ENCODE measurements at regions not wholly inside any gene's neighbourhood (a gene's known extent, or its start where the extent isn't known, plus 50 kb on each side); places are given as distances from the start of the nearest gene placed in this dataset.

GRCh38 chr1:208951908-208952307, 631.6 kb upstream of the CAMK1G start:
- H3K27ac ChIP-seq (ENCODE audit: low read depth, low read length): no peak overlapping the region
- H3K4me2 ChIP-seq (ENCODE audit: low read depth, low read length, poor library complexity, severe bottlenecking): no peak overlapping the region
- H3K4me3 ChIP-seq (ENCODE audit: insufficient read depth, low read length, poor library complexity, severe bottlenecking): no peak overlapping the region
- H3K9ac ChIP-seq (ENCODE audit: low read length): no peak overlapping the region
- no peaks in the 10 kb centered on the region for H3K36me3 ChIP-seq (ENCODE audit: low read length)
- no peaks in the 10 kb centered on the region for H3K27me3 ChIP-seq (ENCODE audit: low read length)
- no peaks in the 10 kb centered on the region for H4K20me1 ChIP-seq (ENCODE audit: low read depth, low read length)
- H3F3A ChIP-seq (ENCODE audit: insufficient read depth): no peaks in the 10 kb centered on the region
- H3K9me3 ChIP-seq (ENCODE audit: insufficient read depth, low read length): no peaks in the 10 kb centered on the region
- no peaks in the 10 kb centered on the region for H3K79me2 ChIP-seq (ENCODE audit: insufficient read depth, low read length)
- H2AFZ ChIP-seq (ENCODE audit: low read depth, low read length, severe bottlenecking): no peak overlapping the region
- TF ChIP-seq, protein P1, sequence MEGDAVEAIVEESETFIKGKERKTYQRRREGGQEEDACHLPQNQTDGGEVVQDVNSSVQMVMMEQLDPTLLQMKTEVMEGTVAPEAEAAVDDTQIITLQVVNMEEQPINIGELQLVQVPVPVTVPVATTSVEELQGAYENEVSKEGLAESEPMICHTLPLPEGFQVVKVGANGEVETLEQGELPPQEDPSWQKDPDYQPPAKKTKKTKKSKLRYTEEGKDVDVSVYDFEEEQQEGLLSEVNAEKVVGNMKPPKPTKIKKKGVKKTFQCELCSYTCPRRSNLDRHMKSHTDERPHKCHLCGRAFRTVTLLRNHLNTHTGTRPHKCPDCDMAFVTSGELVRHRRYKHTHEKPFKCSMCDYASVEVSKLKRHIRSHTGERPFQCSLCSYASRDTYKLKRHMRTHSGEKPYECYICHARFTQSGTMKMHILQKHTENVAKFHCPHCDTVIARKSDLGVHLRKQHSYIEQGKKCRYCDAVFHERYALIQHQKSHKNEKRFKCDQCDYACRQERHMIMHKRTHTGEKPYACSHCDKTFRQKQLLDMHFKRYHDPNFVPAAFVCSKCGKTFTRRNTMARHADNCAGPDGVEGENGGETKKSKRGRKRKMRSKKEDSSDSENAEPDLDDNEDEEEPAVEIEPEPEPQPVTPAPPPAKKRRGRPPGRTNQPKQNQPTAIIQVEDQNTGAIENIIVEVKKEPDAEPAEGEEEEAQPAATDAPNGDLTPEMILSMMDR (IDR thresholded peaks at IDR 0.05; ENCODE audit: insufficient read depth, low read length, poor library complexity, severe bottlenecking): no peak
- no peak for TF ChIP-seq EZH2phosphoT487 (conservative IDR thresholded peaks at IDR 0.05; ENCODE audit: low read length)
- no peaks in the 10 kb centered on the region for H3K9me2 ChIP-seq (replicated peaks; ENCODE audit: insufficient read depth, low read length)

GRCh38 chr1:208962867-208963266, 620.6 kb upstream of the CAMK1G start:
- H3K9ac ChIP-seq (ENCODE audit: low read length): no peak overlapping the region
- H3K9me2 ChIP-seq (replicated peaks; ENCODE audit: insufficient read depth, low read length): no peaks in the 10 kb centered on the region
- H3K27ac ChIP-seq (ENCODE audit: low read depth, low read length): no peak overlapping the region
- H3K9me3 ChIP-seq (ENCODE audit: insufficient read depth, low read length): no peaks in the 10 kb centered on the region
- H3K36me3 ChIP-seq (ENCODE audit: low read length): no peaks in the 10 kb centered on the region
- H3K4me2 ChIP-seq (ENCODE audit: low read depth, low read length, poor library complexity, severe bottlenecking): no peak overlapping the region
- H3K4me3 ChIP-seq (ENCODE audit: insufficient read depth, low read length, poor library complexity, severe bottlenecking): no peak overlapping the region
- no peaks in the 10 kb centered on the region for H3K27me3 ChIP-seq (ENCODE audit: low read length)
- no peaks in the 10 kb centered on the region for H3F3A ChIP-seq (ENCODE audit: insufficient read depth)
- no peaks in the 10 kb centered on the region for H4K20me1 ChIP-seq (ENCODE audit: low read depth, low read length)
- no peak overlapping the region for H2AFZ ChIP-seq (ENCODE audit: low read depth, low read length, severe bottlenecking)
- TF ChIP-seq, protein P1 (IDR thresholded peaks at IDR 0.05; ENCODE audit: insufficient read depth, low read length, poor library complexity, severe bottlenecking): no peak
- no peak for TF ChIP-seq EZH2phosphoT487 (conservative IDR thresholded peaks at IDR 0.05; ENCODE audit: low read length)
- H3K79me2 ChIP-seq (ENCODE audit: insufficient read depth, low read length): no peaks in the 10 kb centered on the region

DNA sequence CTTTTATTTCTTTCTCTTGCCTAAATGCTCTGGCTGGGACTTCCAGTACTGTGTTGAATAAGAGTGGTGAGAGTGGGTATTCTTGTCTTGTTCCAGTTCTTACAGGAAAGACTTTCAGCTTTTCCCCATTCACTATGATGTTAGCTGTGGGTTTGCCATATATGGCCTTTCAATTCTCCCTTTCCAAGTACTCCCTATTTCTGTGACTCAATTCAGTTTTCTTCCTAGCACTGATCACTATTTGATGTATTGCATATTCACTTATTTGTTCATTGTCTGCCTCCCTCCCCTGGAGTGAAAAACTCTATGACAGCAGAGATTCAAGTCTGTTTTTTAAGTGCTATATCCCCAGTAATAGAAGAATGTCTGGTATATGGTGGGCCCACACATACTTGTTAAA, 618.2 kb upstream of the CAMK1G start:
- Histone ChIP-seq H3K9ac (ENCODE audit: low read length) (no peak overlapping the region), H2AFZ (ENCODE audit: low read depth, low read length, severe bottlenecking) (no peak overlapping the region), H3K9me3 (ENCODE audit: insufficient read depth, low read length) (no peaks in the 10 kb centered on the region), H3F3A (ENCODE audit: insufficient read depth) (no peaks in the 10 kb centered on the region), H3K4me3 (ENCODE audit: insufficient read depth, low read length, poor library complexity, severe bottlenecking) (no peak overlapping the region), H3K27me3 (ENCODE audit: low read length) (no peaks in the 10 kb centered on the region), H3K9me2 (replicated peaks; ENCODE audit: insufficient read depth, low read length) (no peaks in the 10 kb centered on the region), H4K20me1 (ENCODE audit: low read depth, low read length) (no peaks in the 10 kb centered on the region), H3K27ac (ENCODE audit: low read depth, low read length) (no peak overlapping the region), H3K36me3 (ENCODE audit: low read length) (no peaks in the 10 kb centered on the region), H3K79me2 (ENCODE audit: insufficient read depth, low read length) (no peaks in the 10 kb centered on the region), H3K4me2 (ENCODE audit: low read depth, low read length, poor library complexity, severe bottlenecking) (no peak overlapping the region)
- TF ChIP-seq, protein P1 (IDR thresholded peaks at IDR 0.05; ENCODE audit: insufficient read depth, low read length, poor library complexity, severe bottlenecking): no peak
- TF ChIP-seq EZH2phosphoT487 (conservative IDR thresholded peaks at IDR 0.05; ENCODE audit: low read length): no peak

All from SU-DHL-6 (cell line).